HG02798 (cell line): ENCODE measurements at regions not wholly inside any gene's neighbourhood (a gene's known extent, or its start where the extent isn't known, plus 50 kb on each side); places are given as distances from the start of the nearest gene placed in this dataset.
A peak's percentile ranks its signal among the peaks of the same experiment; 100 is the strongest.
"Not testable (repeated sequence)": the region's sequence is repeated elsewhere in the genome, so short reads cannot be mapped to it uniquely, and the experiment has no call there.

Experiments
- ATAC-seq: cut with Tn5 transposase; IDR thresholded peaks from one replicate; pipeline ENCODE4 v1.9.1; 2021; ENCODE audit warnings: mild to moderate bottlenecking; ENCODE audit not compliant: unreplicated experiment, poor library complexity

DNA sequence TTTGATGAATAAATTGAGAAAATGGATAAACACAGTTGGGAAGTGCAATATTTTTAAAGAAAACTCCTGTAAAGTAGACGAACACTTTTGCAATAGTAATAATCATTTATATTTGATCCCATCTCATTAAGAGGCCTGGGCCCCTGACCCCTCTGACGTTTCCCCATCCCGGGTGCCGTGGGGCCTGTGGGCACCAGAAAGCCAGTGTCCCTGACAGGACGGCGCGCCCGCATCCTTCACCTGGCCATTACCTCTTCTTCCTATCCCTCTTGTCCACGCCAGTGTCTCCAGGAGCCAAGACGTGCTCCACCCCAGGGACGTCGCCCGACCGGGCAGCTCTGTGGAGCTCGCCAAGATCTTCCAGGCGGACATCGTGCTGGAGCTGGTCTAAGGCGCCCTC is 147.4 kb downstream of the USP22 start:
- not testable (repeated sequence) for ATAC-seq

- no peak for ATAC-seq
These were observed 146.6 kb downstream of the USP22 start for GRCh38 chr17:20896153-20896649.

DNA sequence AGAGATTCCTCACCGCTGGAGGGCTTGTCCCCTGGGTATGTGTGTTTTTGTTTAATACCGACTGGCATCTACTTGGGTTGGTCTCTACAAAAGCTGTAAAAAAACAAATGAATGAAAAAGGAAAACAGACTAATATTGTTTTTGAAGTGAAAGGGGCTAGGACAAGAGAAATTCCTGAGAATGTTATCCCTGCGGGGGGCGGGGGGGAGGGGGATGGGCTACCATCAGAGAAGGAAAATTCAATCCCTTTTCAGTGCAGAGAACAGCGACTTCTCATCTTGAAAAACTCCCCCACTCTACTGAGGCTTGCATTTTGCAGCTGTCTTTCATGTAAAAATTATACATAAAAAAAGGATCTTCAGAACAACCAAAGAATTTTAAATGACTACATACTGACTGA is 144.1 kb downstream of the USP22 start:
- not testable (repeated sequence) for ATAC-seq

- ATAC-seq, result not testable (repeated sequence)
These were observed 140.3 kb downstream of the USP22 start for GRCh38 chr17:20902496-20902895.

DNA sequence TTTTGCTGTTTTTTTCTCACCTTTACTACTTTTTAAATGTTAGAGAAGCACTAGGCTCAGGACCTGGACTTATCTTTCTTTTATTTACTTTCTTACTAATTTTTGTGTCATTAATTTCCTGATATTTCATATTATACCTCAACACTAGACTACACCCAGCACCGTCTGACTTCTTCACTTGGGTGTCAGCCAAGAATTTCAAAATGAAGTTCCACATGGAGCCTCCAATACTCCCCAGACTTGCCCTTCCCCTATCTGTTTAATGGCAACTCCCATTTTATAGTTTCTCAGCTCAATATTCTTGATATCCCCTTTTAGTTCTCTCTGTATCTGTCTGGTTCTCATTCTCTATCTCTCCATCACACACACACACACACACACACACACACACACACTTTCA is 139.3 kb downstream of the USP22 start:
- ATAC-seq, result not testable (repeated sequence)

GRCh38 chr17:20908313-20909267 is 134.2 kb downstream of the USP22 start:
- ATAC-seq, result peak; percentile 92

GRCh38 chr17:20914658-20915057 is 128.2 kb downstream of the USP22 start:
- ATAC-seq, result no peak

DNA sequence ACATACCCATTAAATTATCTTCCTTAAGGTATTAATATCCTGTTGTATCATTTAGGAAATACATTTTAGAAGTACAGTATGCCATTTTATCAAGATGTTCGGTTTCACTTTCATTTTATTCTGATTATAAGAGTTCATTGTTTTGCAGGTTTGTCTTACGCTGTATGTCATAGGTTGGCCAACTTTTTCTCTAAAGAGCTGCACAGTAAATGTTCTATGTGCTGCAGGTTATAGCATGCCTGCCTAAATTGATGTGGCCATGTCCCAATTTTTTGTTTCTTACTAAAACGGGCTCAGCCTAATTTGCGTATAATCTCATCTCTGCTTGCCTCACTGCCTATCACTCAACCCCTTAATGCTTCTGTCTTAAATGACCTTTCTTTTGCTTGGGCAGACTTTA is 126.4 kb downstream of the USP22 start:
- ATAC-seq, result no peak

DNA sequence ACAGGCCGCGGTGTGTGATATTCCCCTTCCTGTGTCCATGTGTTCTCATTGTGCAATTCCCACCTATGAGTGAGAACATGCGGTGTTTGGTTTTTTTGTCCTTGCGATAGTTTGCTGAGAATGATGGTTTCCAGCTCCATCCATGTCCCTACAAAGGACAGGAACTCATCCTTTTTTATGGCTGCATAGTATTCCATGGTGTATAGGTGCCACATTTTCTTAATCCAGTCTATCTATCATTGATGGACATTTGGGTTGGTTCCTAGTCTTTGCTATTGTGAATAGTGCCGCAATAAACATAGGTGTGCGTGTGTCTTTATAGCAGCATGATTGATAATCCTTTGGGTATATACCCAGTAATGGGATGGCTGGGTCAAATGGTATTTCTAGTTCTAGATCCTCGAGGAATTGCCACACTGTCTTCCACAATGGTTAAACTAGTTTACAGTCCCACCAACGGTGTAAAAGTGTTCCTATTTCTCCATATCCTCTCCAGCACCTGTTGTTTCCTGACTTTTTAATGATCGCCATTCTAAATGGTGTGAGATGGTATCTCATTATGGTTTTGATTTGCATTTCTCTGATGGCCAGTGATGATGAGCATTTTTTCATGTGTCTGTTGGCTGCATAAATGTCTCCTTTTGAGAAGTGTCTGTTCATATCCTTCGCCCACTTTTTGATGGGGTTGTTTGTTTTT is 125.1 kb downstream of the USP22 start:
- not testable (repeated sequence) for ATAC-seq

DNA sequence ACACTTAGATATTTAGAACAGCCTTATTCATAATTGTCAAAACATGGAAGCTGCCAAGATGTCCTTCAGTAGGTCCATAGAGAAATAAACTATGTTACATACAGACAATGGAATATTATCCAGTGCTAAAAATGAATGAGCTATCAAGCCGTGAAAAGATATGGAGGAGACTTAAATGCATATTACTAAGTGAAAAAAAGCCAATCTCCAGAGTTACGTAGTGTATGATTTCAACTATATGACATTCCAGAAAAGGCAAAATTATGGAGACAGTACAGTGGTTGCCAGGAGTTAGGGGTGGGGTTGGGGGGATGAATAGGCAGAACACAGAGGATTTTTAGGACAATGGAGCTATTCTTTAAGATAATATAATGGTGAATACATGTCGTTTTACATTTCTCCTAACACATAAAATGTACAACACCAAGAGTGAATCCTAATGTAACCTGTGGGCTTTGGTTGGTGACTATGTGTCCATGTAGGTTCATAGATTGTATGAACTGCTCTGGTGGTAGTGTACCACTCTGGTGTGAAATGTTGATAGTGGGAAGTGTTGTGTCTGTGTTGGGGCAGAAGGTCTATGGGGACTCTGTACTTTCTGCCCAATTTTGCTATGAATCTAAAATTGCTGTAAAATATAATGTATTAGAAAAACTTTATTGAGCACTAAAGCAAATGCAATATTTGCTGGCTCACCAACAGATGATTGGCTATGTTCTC is 122.6 kb downstream of the USP22 start:
- ATAC-seq, result no peak

- ATAC-seq, result no peak
These were observed 122.0 kb downstream of the USP22 start for GRCh38 chr17:20920815-20921199.

DNA sequence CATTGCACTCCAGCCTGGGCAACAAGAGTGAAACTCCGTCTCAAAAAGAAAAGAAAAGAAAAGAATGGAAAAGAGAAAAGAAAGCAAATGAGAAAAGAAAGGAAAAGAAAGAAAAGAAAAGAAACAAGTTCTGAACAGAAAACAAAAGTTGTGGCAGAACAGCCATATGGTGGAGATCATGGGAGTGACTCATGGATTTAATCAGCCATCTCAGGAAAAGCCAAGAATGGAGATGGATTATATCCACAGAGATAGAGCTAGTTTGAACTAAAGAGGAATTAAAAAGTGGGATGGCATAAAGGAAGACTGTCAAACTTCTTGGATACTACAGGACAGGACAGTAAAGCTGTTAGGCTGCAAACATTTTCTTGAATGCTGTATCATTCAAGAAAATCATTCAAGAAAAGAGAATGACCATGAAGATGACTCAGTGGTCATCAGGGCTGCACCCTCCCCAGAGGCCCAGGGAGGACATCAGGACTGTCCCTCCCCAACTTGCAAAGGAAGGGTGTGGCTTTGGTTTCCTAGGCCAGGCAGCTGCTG is 120.6 kb downstream of the USP22 start:
- ATAC-seq, result no peak

DNA sequence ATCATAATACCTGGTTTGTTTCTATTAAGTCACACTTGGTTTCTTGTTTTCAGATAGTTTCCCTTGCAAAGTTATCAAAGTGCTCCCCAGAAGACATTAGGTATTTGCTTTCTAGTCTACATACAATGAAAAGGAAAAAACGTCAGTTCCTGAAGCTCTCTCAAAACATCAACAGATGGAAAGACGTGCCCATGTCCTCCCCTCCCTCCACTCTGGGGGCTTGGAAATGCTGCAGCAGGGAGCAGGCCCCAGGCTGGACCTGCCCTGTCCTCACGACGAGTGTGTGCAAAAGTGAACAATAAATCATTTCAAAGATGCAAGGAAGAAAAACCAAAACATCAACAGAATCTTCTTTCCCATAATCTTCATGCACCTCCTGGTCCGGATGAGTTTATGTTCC is 118.5 kb downstream of the USP22 start:
- no peak for ATAC-seq

DNA sequence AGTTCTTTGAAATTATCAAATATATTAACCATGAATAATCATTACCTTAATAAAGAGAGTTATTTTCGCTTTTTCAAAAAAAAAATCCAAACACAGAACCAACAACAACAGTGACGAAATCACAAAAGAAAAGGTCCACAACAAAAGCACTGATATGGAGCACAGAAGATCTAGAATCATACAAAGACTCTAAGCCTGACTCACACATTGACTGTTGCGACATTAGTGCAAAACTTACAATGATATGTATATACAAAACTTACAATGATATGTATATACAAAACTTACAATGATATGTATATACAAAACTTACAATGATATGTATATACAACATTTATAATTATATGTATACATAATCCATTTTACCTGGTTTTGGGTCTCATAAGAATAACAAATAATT is 117.7 kb downstream of the USP22 start:
- ATAC-seq, result no peak

- no peak for ATAC-seq
These were observed 116.9 kb downstream of the USP22 start for GRCh38 chr17:20925954-20926353.

- ATAC-seq, result no peak
These were observed 116.3 kb downstream of the USP22 start for GRCh38 chr17:20926532-20926931.

- ATAC-seq, result no peak
These were observed 115.4 kb downstream of the USP22 start for GRCh38 chr17:20927308-20927977.

GRCh38 chr17:20929334-20929733 is 113.5 kb downstream of the USP22 start:
- ATAC-seq, result no peak

GRCh38 chr17:20930081-20930760 is 112.6 kb downstream of the USP22 start:
- ATAC-seq, result no peak
